ENCODE measurements at regions not wholly inside any gene's neighbourhood (a gene's known extent, or its start where the extent isn't known, plus 50 kb on each side); places are given as distances from the start of the nearest gene placed in this dataset.

- TF ChIP-seq CTCF (IDR thresholded peaks at IDR 0.05) (no peak), POLR2A (IDR thresholded peaks at IDR 0.05; ENCODE audit: low read depth) (no peak)
Measured at GRCh38 chr13:70253834-70254233, 145.6 kb upstream of the KLHL1 start.

Measured in esophagus muscularis mucosa (tissue), 3 donors.